H9 (cell line): ENCODE measurements at regions not wholly inside any gene's neighbourhood (a gene's known extent, or its start where the extent isn't known, plus 50 kb on each side); places are given as distances from the start of the nearest gene placed in this dataset.

Experiments
- DNase-seq: peaks from one replicate; pipeline ENCODE4 v3.0.0-alpha.2; 2017
- H2AFZ ChIP-seq: one replicate; pipeline ENCODE4 v1.6.1; 2013; ENCODE audit warnings: mild to moderate bottlenecking, low read length, control low read depth, moderate library complexity
- H2AK5ac ChIP-seq: 2 replicates; pipeline ENCODE4 v1.6.1; 2013; ENCODE audit warnings: low read length, control low read depth, mixed read lengths; ENCODE audit not compliant: insufficient read length
- H2BK120ac ChIP-seq: one replicate; pipeline ENCODE4 v1.6.1; 2013; ENCODE audit warnings: low read depth, mild to moderate bottlenecking, low read length, control low read depth, inconsistent platforms; ENCODE audit not compliant: poor library complexity, severe bottlenecking
- H2BK12ac ChIP-seq: 2 replicates; pipeline ENCODE4 v1.6.1; 2013; ENCODE audit warnings: low read length, control low read depth, mixed read lengths, low read depth; ENCODE audit not compliant: insufficient read length
- H2BK15ac ChIP-seq: 2 replicates; pipeline ENCODE4 v1.6.1; 2013; ENCODE audit warnings: low read depth, low read length, control low read depth
- H2BK20ac ChIP-seq: one replicate; pipeline ENCODE4 v1.6.1; 2013; ENCODE audit warnings: low read depth, mild to moderate bottlenecking, low read length, control low read depth, inconsistent platforms; ENCODE audit not compliant: poor library complexity, severe bottlenecking
- H2BK5ac ChIP-seq: 2 replicates; pipeline ENCODE4 v1.6.1; 2013; ENCODE audit warnings: low read length, control low read depth, mixed read lengths; ENCODE audit not compliant: insufficient read length
- H3K14ac ChIP-seq: 2 replicates; pipeline ENCODE4 v1.6.1; 2013; ENCODE audit warnings: low read length, control low read depth; ENCODE audit not compliant: insufficient read depth
- H3K18ac ChIP-seq: 2 replicates; pipeline ENCODE4 v1.6.1; 2013; ENCODE audit warnings: low read depth, mild to moderate bottlenecking, mixed read lengths, low read length, control low read depth; ENCODE audit not compliant: insufficient read length
- H3K23ac ChIP-seq: 2 replicates; pipeline ENCODE4 v1.6.1; 2013; ENCODE audit warnings: low read length, control low read depth, mixed read lengths, low read depth; ENCODE audit not compliant: insufficient read length
- H3K23me2 ChIP-seq: 2 replicates; pipeline ENCODE4 v1.6.1; 2013; ENCODE audit warnings: low read depth, mild to moderate bottlenecking, mixed read lengths, low read length, control low read depth; ENCODE audit not compliant: insufficient read length, poor library complexity, severe bottlenecking
- H3K27ac ChIP-seq: 2 replicates; pipeline ENCODE4 v1.5.1; 2013; ENCODE audit warnings: low read length, control low read depth, mixed read lengths, low read depth; ENCODE audit not compliant: insufficient read length
- H3K27me3 ChIP-seq: 2 replicates; pipeline ENCODE4 v1.6.1; 2013; ENCODE audit warnings: low read length, control low read depth, inconsistent platforms; ENCODE audit not compliant: insufficient read depth
- H3K4ac ChIP-seq: 2 replicates; pipeline ENCODE4 v1.6.1; 2013; ENCODE audit warnings: low read depth, mild to moderate bottlenecking, control low read depth, inconsistent platforms, low read length, moderate library complexity
- H3K4me1 ChIP-seq: 2 replicates; pipeline ENCODE4 v1.6.1; 2013; ENCODE audit warnings: low read length, control low read depth, inconsistent platforms; ENCODE audit not compliant: insufficient read depth
- H3K4me2 ChIP-seq: 2 replicates; pipeline ENCODE4 v1.6.1; 2013; ENCODE audit warnings: low read length, control low read depth, mixed read lengths; ENCODE audit not compliant: insufficient read length, insufficient read depth
- H3K56ac ChIP-seq: 2 replicates; pipeline ENCODE4 v1.6.1; 2013; ENCODE audit warnings: low read depth, mild to moderate bottlenecking, mixed read lengths, low read length, control low read depth; ENCODE audit not compliant: insufficient read length
- H3K79me1 ChIP-seq: 2 replicates; pipeline ENCODE4 v1.6.1; 2013; ENCODE audit warnings: low read depth, mild to moderate bottlenecking, moderate library complexity, low read length, control low read depth, inconsistent platforms; ENCODE audit not compliant: insufficient read depth, poor library complexity, severe bottlenecking
- H3K79me2 ChIP-seq: 2 replicates; pipeline ENCODE4 v1.6.1; 2013; ENCODE audit warnings: low read length, control low read depth, inconsistent platforms; ENCODE audit not compliant: insufficient read depth
- H3K9ac ChIP-seq: 2 replicates; pipeline ENCODE4 v1.6.1; 2013; ENCODE audit warnings: low read length, control low read depth, mixed read lengths; ENCODE audit not compliant: insufficient read length; ENCODE audit errors: extremely low read depth
- H3K9me3 ChIP-seq: one replicate; pipeline ENCODE4 v1.6.1; 2013; ENCODE audit warnings: low read depth, low read length, inconsistent platforms; ENCODE audit not compliant: control insufficient read depth
- H3T11ph ChIP-seq: one replicate; pipeline ENCODE4 v1.6.1; 2013; ENCODE audit warnings: mild to moderate bottlenecking, low read length, control low read depth, inconsistent platforms
- H4K20me1 ChIP-seq: one replicate; pipeline ENCODE4 v1.6.1; 2013; ENCODE audit not compliant: control insufficient read depth, insufficient read length, insufficient read depth
- H4K5ac ChIP-seq: 2 replicates; pipeline ENCODE4 v1.6.1; 2013; ENCODE audit warnings: low read depth, mild to moderate bottlenecking, mixed read lengths, low read length, control low read depth; ENCODE audit not compliant: insufficient read length
- H4K8ac ChIP-seq: replicated peaks from 2 replicates; pipeline ENCODE4 v1.6.1; 2013; ENCODE audit warnings: low read length, control low read depth, mixed read lengths, low read depth; ENCODE audit not compliant: insufficient read length
- H4K91ac ChIP-seq: 2 replicates; pipeline ENCODE4 v1.6.1; 2013; ENCODE audit warnings: low read depth, mild to moderate bottlenecking, moderate library complexity, mixed read lengths, low read length, control low read depth; ENCODE audit not compliant: insufficient read length
- H3K27ac Mint-ChIP-seq, 3 experiments: 2 replicates in 2 of 3; 3 replicates in 1 of 3; pipeline ENCODE4 v1.8.0; 2020 to 2021; ENCODE audit warnings: mixed read lengths in 3 of 3, mild to moderate bottlenecking in 1 of 3, moderate library complexity in 1 of 3
- H3K27me3 Mint-ChIP-seq: 2 replicates; pipeline ENCODE4 v1.8.0; 2021; ENCODE audit warnings: low read depth, mild to moderate bottlenecking, moderate library complexity, mixed read lengths
- H3K36me3 Mint-ChIP-seq, 3 experiments: 2 replicates in 2 of 3; 3 replicates in 1 of 3; pipeline ENCODE4 v1.8.0; 2020 to 2021; ENCODE audit warnings: low read depth in 3 of 3, mixed read lengths in 3 of 3; ENCODE audit not compliant: insufficient read depth in 1 of 3
- H3K4me1 Mint-ChIP-seq, 2 experiments: 2 replicates each; pipeline ENCODE4 v1.8.0; 2020; ENCODE audit warnings: mixed read lengths in 2 of 2
- H3K4me3 Mint-ChIP-seq, 2 experiments: 2 replicates in 1 of 2; 3 replicates in 1 of 2; pipeline ENCODE4 v1.8.0; 2020 to 2021; ENCODE audit warnings: mild to moderate bottlenecking in 2 of 2, mixed read lengths in 2 of 2, moderate library complexity in 1 of 2
- H3K9me3 Mint-ChIP-seq, 2 experiments: 2 replicates in 1 of 2; 3 replicates in 1 of 2; pipeline ENCODE4 v1.8.0; 2020; ENCODE audit warnings: mild to moderate bottlenecking in 2 of 2, mixed read lengths in 2 of 2, moderate library complexity in 1 of 2
- WGBS: extraction: QIAGEN DNeasy Blood & Tissue Kit; methylation state at CpG from one replicate; pipeline ENCODE4 v1.1.7; 2013; ENCODE audit warnings: missing lambda C conversion rate, low lambda C conversion rate, mixed read lengths; ENCODE audit not compliant: insufficient read length; ENCODE audit errors: extremely low coverage; 5-methylcytosine and 5-hydroxymethylcytosine counted together
- TF ChIP-seq, protein P1 (sequence below): fragments of 200-600 bp; sonication (generic); conservative IDR thresholded peaks from 3 replicates; pipeline ENCODE4 v1.8.0; 2021; ENCODE audit warnings: antibody characterized with exemption, mild to moderate bottlenecking

- H3K4me3 Mint-ChIP-seq = no peak overlapping the region
- Histone ChIP-seq H3K18ac (no peak overlapping the region), H2BK5ac (no peak overlapping the region), H3K23me2 (no peaks in the 10 kb centered on the region), H3K27ac (no peak overlapping the region), H4K8ac (no peak overlapping the region), H3K9me3 (no peaks in the 10 kb centered on the region), H3K4ac (no peak overlapping the region), H2BK20ac (no peak overlapping the region), H2BK15ac (no peak overlapping the region), H3T11ph (no peak overlapping the region), H3K14ac (no peak overlapping the region), H3K79me2 (no peaks in the 10 kb centered on the region), H3K4me1 (peaks cover 2% of the 10 kb centered on the region; the same call in 1 of the 2 replicates), H4K20me1 (no peaks in the 10 kb centered on the region), H3K23ac (no peak overlapping the region), H2AFZ (no peak overlapping the region), H4K91ac (no peak overlapping the region), H4K5ac (no peak overlapping the region), H2BK12ac (no peak overlapping the region), H2BK120ac (no peak overlapping the region), H2AK5ac (no peak overlapping the region), H3K9ac (no peak overlapping the region), H3K79me1 (no peaks in the 10 kb centered on the region), H3K27me3 (no peaks in the 10 kb centered on the region), H3K4me2 (no peak overlapping the region), H3K56ac (no peak overlapping the region)
- peaks cover 11 to 16% (median 14%) of the 10 kb centered on the region in 3 experiments for H3K36me3 Mint-ChIP-seq
- H3K27me3 Mint-ChIP-seq = no peaks in the 10 kb centered on the region
- WGBS = no CpG with 5 or more reads among the region's 3 CpGs
- H3K27ac Mint-ChIP-seq = no peak overlapping the region
- H3K9me3 Mint-ChIP-seq = peaks cover 14% of the 10 kb centered on the region in 2 experiments
- H3K4me1 Mint-ChIP-seq = peaks cover 14 to 15% of the 10 kb centered on the region in 2 experiments
- DNase-seq = no peak
- TF ChIP-seq, protein P1, sequence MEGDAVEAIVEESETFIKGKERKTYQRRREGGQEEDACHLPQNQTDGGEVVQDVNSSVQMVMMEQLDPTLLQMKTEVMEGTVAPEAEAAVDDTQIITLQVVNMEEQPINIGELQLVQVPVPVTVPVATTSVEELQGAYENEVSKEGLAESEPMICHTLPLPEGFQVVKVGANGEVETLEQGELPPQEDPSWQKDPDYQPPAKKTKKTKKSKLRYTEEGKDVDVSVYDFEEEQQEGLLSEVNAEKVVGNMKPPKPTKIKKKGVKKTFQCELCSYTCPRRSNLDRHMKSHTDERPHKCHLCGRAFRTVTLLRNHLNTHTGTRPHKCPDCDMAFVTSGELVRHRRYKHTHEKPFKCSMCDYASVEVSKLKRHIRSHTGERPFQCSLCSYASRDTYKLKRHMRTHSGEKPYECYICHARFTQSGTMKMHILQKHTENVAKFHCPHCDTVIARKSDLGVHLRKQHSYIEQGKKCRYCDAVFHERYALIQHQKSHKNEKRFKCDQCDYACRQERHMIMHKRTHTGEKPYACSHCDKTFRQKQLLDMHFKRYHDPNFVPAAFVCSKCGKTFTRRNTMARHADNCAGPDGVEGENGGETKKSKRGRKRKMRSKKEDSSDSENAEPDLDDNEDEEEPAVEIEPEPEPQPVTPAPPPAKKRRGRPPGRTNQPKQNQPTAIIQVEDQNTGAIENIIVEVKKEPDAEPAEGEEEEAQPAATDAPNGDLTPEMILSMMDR = no peak
These were observed 243.6 kb upstream of the MDFIC2 start for GRCh38 chr3:70556056-70556455.
